Neural progenitor cell (in vitro differentiated cells): ENCODE measurements at regions not wholly inside any gene's neighbourhood (a gene's known extent, or its start where the extent isn't known, plus 50 kb on each side); places are given as distances from the start of the nearest gene placed in this dataset.

ENCODE experiments used
- EZH2 ChIP-seq: fragments of 200-600 bp; sonication (generic); IDR thresholded peaks from 2 replicates; pipeline ENCODE4 v1.6.1; 2017; ENCODE audit warnings: antibody characterized with exemption, mild to moderate bottlenecking, moderate library complexity
- EZH2phosphoT487 ChIP-seq: fragments of 200-600 bp; sonication (generic); IDR thresholded peaks from 2 replicates; pipeline ENCODE4 v1.6.1; 2017; ENCODE audit warnings: antibody characterized with exemption
- TF ChIP-seq, protein P1 (sequence below): fragments of 200-600 bp; sonication (generic); IDR thresholded peaks from 2 replicates; pipeline ENCODE4 v1.5.1; 2017; ENCODE audit warnings: antibody characterized with exemption, mild to moderate bottlenecking

GRCh38 chr6:183668-184067 lies 108.6 kb upstream of the DUSP22 start:
- TF ChIP-seq, protein P1, sequence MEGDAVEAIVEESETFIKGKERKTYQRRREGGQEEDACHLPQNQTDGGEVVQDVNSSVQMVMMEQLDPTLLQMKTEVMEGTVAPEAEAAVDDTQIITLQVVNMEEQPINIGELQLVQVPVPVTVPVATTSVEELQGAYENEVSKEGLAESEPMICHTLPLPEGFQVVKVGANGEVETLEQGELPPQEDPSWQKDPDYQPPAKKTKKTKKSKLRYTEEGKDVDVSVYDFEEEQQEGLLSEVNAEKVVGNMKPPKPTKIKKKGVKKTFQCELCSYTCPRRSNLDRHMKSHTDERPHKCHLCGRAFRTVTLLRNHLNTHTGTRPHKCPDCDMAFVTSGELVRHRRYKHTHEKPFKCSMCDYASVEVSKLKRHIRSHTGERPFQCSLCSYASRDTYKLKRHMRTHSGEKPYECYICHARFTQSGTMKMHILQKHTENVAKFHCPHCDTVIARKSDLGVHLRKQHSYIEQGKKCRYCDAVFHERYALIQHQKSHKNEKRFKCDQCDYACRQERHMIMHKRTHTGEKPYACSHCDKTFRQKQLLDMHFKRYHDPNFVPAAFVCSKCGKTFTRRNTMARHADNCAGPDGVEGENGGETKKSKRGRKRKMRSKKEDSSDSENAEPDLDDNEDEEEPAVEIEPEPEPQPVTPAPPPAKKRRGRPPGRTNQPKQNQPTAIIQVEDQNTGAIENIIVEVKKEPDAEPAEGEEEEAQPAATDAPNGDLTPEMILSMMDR = no peak
- TF ChIP-seq EZH2phosphoT487 (no peak), EZH2 (no peak)
